Peyer's patch (tissue), 4 donors: ENCODE measurements at regions not wholly inside any gene's neighbourhood (a gene's known extent, or its start where the extent isn't known, plus 50 kb on each side); places are given as distances from the start of the nearest gene placed in this dataset.
"Not testable (repeated sequence)": the region's sequence is repeated elsewhere in the genome, so short reads cannot be mapped to it uniquely, and the experiment has no call there.

Source experiments
- DNase-seq, 3 donors: peaks; one replicate each; pipeline ENCODE4 v3.0.0-alpha.2; 2017 to 2019
- H3K27ac ChIP-seq, 4 donors: fragments of 200-600 bp; sonication (generic); one replicate each; pipeline ENCODE4 v1.5.1; 2016 to 2019
- H3K27me3 ChIP-seq, 2 donors: fragments of 200-600 bp; sonication (generic); one replicate each; pipeline ENCODE4 v1.5.1; 2019
- H3K36me3 ChIP-seq, 3 donors: fragments of 200-600 bp; sonication (generic); one replicate each; pipeline ENCODE4 v1.5.1; 2016 to 2019
- H3K4me1 ChIP-seq, 4 donors: fragments of 200-600 bp; sonication (generic); one replicate each; pipeline ENCODE4 v1.5.1; 2016 to 2019
- H3K4me3 ChIP-seq, 4 donors: fragments of 200-600 bp; sonication (generic); 1 replicate in 3 of 4; 2 replicates in 1 of 4; pipeline ENCODE4 v1.5.1; 2016 to 2019; ENCODE audit warnings: mild to moderate bottlenecking in 1 of 4
- H3K9me3 ChIP-seq, 4 donors: fragments of 200-600 bp; sonication (generic); one replicate each; pipeline ENCODE4 v1.5.1; 2016 to 2019; ENCODE audit warnings: mild to moderate bottlenecking in 1 of 4
- POLR2A ChIP-seq, 2 donors: fragments of 450-650 bp; IDR thresholded peaks; one replicate each; pipeline ENCODE4 v1.5.1; 2017; ENCODE audit warnings: antibody characterized with exemption in 2 of 2, mild to moderate bottlenecking in 2 of 2, moderate library complexity in 2 of 2
- TF ChIP-seq, protein P1 (sequence below), 6 experiments: fragments of 450-650 bp in 4 of 6; fragments of 200-600 bp in 2 of 6; sonication (generic) in 1 of 6; IDR thresholded peaks; one replicate each; pipeline ENCODE4 v1.5.1; 2017 to 2019; ENCODE audit warnings: antibody characterized with exemption in 6 of 6, mild to moderate bottlenecking in 3 of 6, moderate library complexity in 1 of 6

DNA sequence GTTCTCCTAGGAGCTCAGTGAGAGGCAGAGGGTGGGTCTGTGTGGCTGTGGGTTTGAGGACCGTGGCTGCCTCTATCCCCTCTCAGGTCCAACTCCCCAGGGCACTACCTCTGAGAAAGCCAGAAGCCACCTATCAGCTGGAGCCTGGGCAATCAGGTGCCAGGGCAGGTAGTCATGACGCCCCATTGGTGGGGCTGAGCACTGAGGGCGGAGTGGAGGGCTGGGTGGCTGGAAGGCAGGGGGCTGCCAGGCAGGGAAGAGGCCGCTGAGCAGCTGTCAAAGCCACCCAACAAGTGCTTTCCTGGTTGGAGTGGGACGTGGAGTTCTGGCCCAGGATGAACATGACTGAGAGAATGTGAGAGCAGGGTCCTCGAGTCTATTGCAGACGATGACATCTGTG lies 164.9 kb upstream of the AJAP1 start:
- no peak for DNase-seq
- H3K36me3 ChIP-seq = no peaks in the 10 kb centered on the region
- TF ChIP-seq, protein P1, sequence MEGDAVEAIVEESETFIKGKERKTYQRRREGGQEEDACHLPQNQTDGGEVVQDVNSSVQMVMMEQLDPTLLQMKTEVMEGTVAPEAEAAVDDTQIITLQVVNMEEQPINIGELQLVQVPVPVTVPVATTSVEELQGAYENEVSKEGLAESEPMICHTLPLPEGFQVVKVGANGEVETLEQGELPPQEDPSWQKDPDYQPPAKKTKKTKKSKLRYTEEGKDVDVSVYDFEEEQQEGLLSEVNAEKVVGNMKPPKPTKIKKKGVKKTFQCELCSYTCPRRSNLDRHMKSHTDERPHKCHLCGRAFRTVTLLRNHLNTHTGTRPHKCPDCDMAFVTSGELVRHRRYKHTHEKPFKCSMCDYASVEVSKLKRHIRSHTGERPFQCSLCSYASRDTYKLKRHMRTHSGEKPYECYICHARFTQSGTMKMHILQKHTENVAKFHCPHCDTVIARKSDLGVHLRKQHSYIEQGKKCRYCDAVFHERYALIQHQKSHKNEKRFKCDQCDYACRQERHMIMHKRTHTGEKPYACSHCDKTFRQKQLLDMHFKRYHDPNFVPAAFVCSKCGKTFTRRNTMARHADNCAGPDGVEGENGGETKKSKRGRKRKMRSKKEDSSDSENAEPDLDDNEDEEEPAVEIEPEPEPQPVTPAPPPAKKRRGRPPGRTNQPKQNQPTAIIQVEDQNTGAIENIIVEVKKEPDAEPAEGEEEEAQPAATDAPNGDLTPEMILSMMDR (IDR thresholded peaks at IDR 0.05) = no peak
- no peak for TF ChIP-seq POLR2A (IDR thresholded peaks at IDR 0.05)
- H3K4me1 ChIP-seq = no peaks in the 10 kb centered on the region
- H3K27me3 ChIP-seq = no peaks in the 10 kb centered on the region
- H3K9me3 ChIP-seq = no peaks in the 10 kb centered on the region
- H3K27ac ChIP-seq = no peak overlapping the region
- no peak overlapping the region for H3K4me3 ChIP-seq

DNA sequence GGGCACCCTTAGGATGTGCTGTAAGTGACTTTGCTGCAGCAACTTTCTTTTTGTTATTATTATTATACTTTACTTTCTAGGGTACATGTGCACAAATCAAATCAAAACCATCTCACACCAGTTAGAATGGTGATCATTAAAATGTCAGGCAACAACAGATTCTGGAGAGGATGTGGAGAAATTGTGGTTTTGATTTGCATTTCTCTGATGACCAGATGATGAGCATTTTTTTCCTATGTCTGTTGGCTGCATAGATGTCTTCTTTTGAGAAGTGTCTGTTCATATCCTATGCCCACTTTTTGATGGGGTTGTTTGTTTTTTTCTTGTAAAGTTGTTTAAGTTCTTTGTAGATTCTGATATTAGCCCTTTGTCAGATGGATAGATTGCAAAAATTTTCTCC lies 164.4 kb upstream of the AJAP1 start:
- H3K27me3 ChIP-seq, H3K4me1 ChIP-seq, H3K9me3 ChIP-seq, H3K36me3 ChIP-seq, DNase-seq, H3K27ac ChIP-seq, H3K4me3 ChIP-seq: not testable (repeated sequence)

DNA sequence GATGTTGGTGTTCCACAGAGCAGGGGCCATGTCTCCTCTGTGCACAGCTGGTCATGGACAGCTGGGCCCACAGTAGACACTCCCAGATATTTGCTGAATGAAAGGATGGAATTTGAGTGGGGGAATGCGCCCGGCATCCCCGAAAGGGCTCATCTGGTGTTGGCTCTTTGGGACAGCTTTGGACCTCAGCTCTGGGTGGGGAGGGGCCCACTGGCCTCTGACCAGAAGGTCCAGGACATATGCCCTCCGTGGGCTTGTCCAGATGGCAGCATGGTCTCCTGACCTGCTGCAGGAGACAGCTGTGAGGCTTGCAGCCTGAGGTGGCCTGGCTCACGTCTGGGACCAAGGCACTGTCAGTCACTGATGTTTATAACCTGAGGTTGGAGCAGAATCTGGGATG lies 160.4 kb upstream of the AJAP1 start:
- DNase-seq = no peak
- no peak for TF ChIP-seq POLR2A (IDR thresholded peaks at IDR 0.05)
- TF ChIP-seq, protein P1 (IDR thresholded peaks at IDR 0.05) = no peak
- Histone ChIP-seq H3K4me3 (no peak overlapping the region), H3K27me3 (no peaks in the 10 kb centered on the region), H3K4me1 (no peaks in the 10 kb centered on the region), H3K27ac (no peak overlapping the region), H3K9me3 (no peaks in the 10 kb centered on the region), H3K36me3 (no peaks in the 10 kb centered on the region)

DNA sequence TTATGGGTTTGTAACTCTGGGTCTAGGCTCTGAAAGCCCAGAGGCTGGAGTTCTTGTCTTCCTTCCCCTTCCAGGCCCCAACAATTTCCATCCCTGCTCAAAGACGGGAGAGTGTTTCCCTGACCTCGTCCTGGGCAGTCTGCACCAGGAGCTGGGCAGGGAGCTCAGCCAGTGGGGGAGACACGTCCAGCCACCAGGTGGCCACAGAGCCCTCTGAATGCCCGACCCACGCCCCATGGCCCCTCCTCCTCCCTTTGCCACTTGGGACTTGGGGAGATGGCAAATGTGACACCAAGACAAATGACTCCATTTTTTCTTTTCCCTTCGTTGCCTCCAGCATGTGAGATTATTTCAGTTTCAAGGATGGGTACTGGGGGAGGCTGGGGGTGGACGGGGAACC lies 159.9 kb upstream of the AJAP1 start:
- Histone ChIP-seq H3K9me3 (no peaks in the 10 kb centered on the region), H3K36me3 (no peaks in the 10 kb centered on the region), H3K27ac (no peak overlapping the region), H3K4me3 (no peak overlapping the region), H3K27me3 (no peaks in the 10 kb centered on the region), H3K4me1 (no peaks in the 10 kb centered on the region)
- TF ChIP-seq, protein P1 (IDR thresholded peaks at IDR 0.05) = no peak
- TF ChIP-seq POLR2A (IDR thresholded peaks at IDR 0.05) = no peak
- DNase-seq = no peak

DNA sequence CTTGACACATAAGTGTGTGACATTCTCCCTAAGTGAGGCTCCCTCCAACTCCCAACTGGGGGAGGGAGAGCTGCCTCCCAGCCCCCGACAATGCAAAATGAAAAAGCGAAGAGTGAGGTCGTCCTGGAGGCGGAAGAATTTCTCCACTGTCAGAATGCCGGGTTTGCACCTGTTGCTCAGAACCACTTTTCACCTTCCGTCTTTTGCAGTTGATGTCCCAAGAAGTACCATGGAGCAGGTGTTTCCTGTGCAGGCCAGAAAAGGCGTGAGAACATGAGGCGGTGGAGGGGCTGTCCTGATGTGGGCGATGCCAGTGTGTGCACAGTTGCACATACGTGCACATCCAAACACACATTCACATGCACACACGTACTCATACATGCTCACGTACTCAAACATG lies 158.6 kb upstream of the AJAP1 start:
- no peaks in the 10 kb centered on the region for H3K36me3 ChIP-seq
- H3K4me1 ChIP-seq = no peaks in the 10 kb centered on the region
- no peak for DNase-seq
- no peak overlapping the region for H3K27ac ChIP-seq
- H3K4me3 ChIP-seq = no peak overlapping the region
- no peaks in the 10 kb centered on the region for H3K9me3 ChIP-seq
- TF ChIP-seq, protein P1 (IDR thresholded peaks at IDR 0.05) = no peak
- TF ChIP-seq POLR2A (IDR thresholded peaks at IDR 0.05) = no peak
- H3K27me3 ChIP-seq = no peaks in the 10 kb centered on the region

DNA sequence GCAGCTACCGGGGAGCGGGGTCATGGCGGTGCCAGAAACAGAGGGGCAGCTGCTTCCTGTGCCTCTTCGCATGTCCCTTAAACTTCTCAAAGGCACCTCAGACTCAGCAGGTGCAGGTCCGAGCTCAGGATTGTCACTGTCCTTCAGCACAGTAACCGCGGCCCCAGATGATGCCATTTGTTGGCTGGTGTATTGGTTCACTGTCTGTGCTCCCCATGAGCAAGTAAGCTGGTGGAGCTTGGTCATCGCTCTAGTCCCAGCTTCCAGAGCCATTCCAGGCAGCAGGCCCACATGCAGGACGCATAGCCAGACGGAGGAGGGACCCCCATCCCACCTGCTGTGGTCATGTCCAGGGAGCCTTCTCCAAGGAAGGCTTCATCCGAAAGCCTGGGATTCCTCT lies 154.0 kb upstream of the AJAP1 start:
- Histone ChIP-seq H3K9me3 (no peaks in the 10 kb centered on the region), H3K36me3 (no peaks in the 10 kb centered on the region), H3K27me3 (no peaks in the 10 kb centered on the region), H3K27ac (no peak overlapping the region), H3K4me1 (no peaks in the 10 kb centered on the region), H3K4me3 (no peak overlapping the region)
- no peak for TF ChIP-seq POLR2A (IDR thresholded peaks at IDR 0.05)
- DNase-seq = no peak

DNA sequence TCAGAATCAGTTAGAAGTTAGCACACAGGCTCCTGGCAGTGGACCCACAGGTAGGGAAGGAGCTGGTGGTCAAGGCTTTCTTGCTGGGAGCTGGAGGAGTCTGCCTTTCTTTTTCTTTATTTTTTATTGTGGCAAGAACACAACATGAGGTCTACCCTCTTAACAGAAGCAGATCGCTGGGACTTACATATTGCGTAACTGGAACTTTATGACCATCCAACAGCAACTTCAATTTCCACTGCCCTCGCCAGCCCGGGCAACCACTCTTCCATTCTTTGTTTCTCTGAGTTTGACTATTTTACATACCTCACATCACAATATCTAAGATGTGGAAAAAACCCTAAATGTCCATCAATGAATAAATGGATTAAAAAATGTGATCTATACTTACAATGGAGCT lies 147.8 kb upstream of the AJAP1 start:
- no peak for TF ChIP-seq POLR2A (IDR thresholded peaks at IDR 0.05)
- TF ChIP-seq, protein P1 (IDR thresholded peaks at IDR 0.05) = no peak
- no peak for DNase-seq
- Histone ChIP-seq H3K36me3 (no peaks in the 10 kb centered on the region), H3K27me3 (no peaks in the 10 kb centered on the region), H3K27ac (no peak overlapping the region), H3K4me3 (no peak overlapping the region), H3K9me3 (no peaks in the 10 kb centered on the region), H3K4me1 (no peaks in the 10 kb centered on the region)
